Left lung (tissue), 4 donors: ENCODE measurements at regions not wholly inside any gene's neighbourhood (a gene's known extent, or its start where the extent isn't known, plus 50 kb on each side); places are given as distances from the start of the nearest gene placed in this dataset.

Experiments
- ATAC-seq: fragments of 200-7000 bp; cut with Tn5 transposase; one replicate; pipeline ENCODE4 v1.9.1; 2020; ENCODE audit warnings: moderate library complexity
- DNase-seq, 4 donors: peaks; one replicate each; pipeline ENCODE4 v3.0.0-alpha.2; 2013 to 2020
- H3K27ac ChIP-seq, 2 donors: fragments of 200-600 bp; sonication (generic) in 1 of 2; one replicate each; pipeline versions ENCODE4 v1.5.0 to v1.8.0; 2020 to 2021
- H3K27me3 ChIP-seq, 2 donors: fragments of 200-600 bp; sonication (generic) in 1 of 2; one replicate each; pipeline versions ENCODE4 v1.5.0 to v1.8.0; 2020 to 2021
- H3K36me3 ChIP-seq, 2 donors: fragments of 200-600 bp; sonication (generic) in 1 of 2; one replicate each; pipeline versions ENCODE4 v1.5.0 to v1.8.0; 2020 to 2021
- H3K4me1 ChIP-seq, 2 donors: fragments of 200-600 bp; one replicate each; pipeline ENCODE4 v1.8.0; 2021
- H3K4me3 ChIP-seq, 2 donors: fragments of 200-600 bp; sonication (generic) in 1 of 2; one replicate each; pipeline versions ENCODE4 v1.5.0 to v1.8.0; 2020 to 2021; ENCODE audit warnings: mild to moderate bottlenecking in 1 of 2
- H3K9me3 ChIP-seq, 2 donors: fragments of 200-600 bp; sonication (generic) in 1 of 2; one replicate each; pipeline versions ENCODE4 v1.5.0 to v1.8.0; 2020 to 2021
- intact Hi-C, 2 donors: fragments of 100-400 bp; cut with DNase I; formaldehyde crosslinking; loops; one replicate each; pipeline versions ENCODE4 v1.11.2 to v1.14.2; 2022
- TF ChIP-seq, protein P1 (sequence below), 2 donors: fragments of 200-600 bp; sonication (generic) in 1 of 2; IDR thresholded peaks; one replicate each; pipeline versions ENCODE4 v1.5.0 to v1.8.0; 2021; ENCODE audit warnings: antibody characterized with exemption in 2 of 2
- donor health status: DM: no; HTN: yes; CAD: no.
- donor health status: DM: no; HTN: no; CAD: no.

- Histone ChIP-seq H3K4me3 (no peak overlapping the region), H3K4me1 (no peaks in the 10 kb centered on the region), H3K27me3 (no peaks in the 10 kb centered on the region), H3K27ac (no peak overlapping the region), H3K36me3 (no peaks in the 10 kb centered on the region), H3K9me3 (no peaks in the 10 kb centered on the region)
- intact Hi-C loops, result no loop called here
- DNase-seq (no peak), ATAC-seq (no peak)
- TF ChIP-seq, protein P1, sequence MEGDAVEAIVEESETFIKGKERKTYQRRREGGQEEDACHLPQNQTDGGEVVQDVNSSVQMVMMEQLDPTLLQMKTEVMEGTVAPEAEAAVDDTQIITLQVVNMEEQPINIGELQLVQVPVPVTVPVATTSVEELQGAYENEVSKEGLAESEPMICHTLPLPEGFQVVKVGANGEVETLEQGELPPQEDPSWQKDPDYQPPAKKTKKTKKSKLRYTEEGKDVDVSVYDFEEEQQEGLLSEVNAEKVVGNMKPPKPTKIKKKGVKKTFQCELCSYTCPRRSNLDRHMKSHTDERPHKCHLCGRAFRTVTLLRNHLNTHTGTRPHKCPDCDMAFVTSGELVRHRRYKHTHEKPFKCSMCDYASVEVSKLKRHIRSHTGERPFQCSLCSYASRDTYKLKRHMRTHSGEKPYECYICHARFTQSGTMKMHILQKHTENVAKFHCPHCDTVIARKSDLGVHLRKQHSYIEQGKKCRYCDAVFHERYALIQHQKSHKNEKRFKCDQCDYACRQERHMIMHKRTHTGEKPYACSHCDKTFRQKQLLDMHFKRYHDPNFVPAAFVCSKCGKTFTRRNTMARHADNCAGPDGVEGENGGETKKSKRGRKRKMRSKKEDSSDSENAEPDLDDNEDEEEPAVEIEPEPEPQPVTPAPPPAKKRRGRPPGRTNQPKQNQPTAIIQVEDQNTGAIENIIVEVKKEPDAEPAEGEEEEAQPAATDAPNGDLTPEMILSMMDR (IDR thresholded peaks at IDR 0.05), result no peak
These were observed 106.8 kb upstream of the HS3ST5 start for GRCh38 chr6:114449659-114450058.

GRCh38 chr6:114446342-114446741 lies 103.5 kb upstream of the HS3ST5 start:
- ATAC-seq (no peak), DNase-seq (no peak)
- Histone ChIP-seq H3K27me3 (no peaks in the 10 kb centered on the region), H3K4me1 (no peaks in the 10 kb centered on the region), H3K27ac (no peak overlapping the region), H3K36me3 (no peaks in the 10 kb centered on the region), H3K9me3 (no peaks in the 10 kb centered on the region), H3K4me3 (no peak overlapping the region)
- TF ChIP-seq, protein P1 (IDR thresholded peaks at IDR 0.05), result no peak
- intact Hi-C loops, result no loop called here

GRCh38 chr6:114445846-114446245 lies 103.0 kb upstream of the HS3ST5 start:
- DNase-seq, result no peak
- TF ChIP-seq, protein P1 (IDR thresholded peaks at IDR 0.05), result no peak
- no peaks in the 10 kb centered on the region for H3K36me3 ChIP-seq
- no peak overlapping the region for H3K4me3 ChIP-seq
- no peak overlapping the region for H3K27ac ChIP-seq
- H3K9me3 ChIP-seq, result no peaks in the 10 kb centered on the region
- intact Hi-C loops, result no loop called here
- no peak for ATAC-seq
- H3K4me1 ChIP-seq, result no peaks in the 10 kb centered on the region
- no peaks in the 10 kb centered on the region for H3K27me3 ChIP-seq

DNA sequence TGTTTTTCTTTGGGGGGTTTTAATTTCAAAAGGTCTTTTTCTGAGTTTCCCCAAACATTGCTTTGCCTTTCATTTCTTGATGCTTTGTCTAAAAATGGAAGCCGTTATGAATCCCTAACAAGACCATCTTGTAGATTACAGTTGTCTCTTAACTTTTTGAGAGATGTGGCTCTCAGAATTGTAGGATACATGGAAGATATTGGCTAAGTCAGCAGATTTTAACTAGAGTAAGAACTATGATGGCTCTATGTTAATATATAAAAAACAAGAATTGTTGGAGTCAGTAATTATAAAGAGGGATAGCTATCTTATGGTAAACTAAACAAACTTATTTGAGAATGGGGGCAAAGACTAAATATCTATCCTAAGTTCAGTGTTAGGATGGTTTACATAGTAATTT lies 96.6 kb upstream of the HS3ST5 start:
- no peaks in the 10 kb centered on the region for H3K9me3 ChIP-seq
- DNase-seq (no peak), ATAC-seq (no peak)
- TF ChIP-seq, protein P1 (IDR thresholded peaks at IDR 0.05), result no peak
- no peaks in the 10 kb centered on the region for H3K27me3 ChIP-seq
- no peaks in the 10 kb centered on the region for H3K4me1 ChIP-seq
- no peak overlapping the region for H3K4me3 ChIP-seq
- H3K27ac ChIP-seq, result no peak overlapping the region
- intact Hi-C loops, result no loop called here
- H3K36me3 ChIP-seq, result no peaks in the 10 kb centered on the region

DNA sequence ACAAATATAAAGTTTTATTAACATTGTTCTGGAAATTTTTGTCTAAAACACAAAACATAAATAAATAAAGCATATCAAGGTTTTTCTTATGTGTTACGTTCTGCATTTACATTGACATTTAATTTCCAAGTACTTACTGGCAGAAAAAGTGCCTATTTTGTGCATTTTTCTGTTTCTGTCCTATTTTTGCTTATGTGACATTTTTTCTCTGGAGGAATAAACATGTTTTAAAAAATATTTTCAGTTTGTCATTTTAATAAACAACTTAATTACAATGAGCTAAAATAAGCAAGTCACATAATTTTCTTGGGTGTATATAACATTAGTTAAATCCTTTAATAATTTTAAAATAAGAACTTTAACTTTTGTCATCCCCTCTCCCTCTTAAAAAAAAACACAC lies 94.4 kb upstream of the HS3ST5 start:
- ATAC-seq (no peak), DNase-seq (no peak)
- intact Hi-C loops, result no loop called here
- Histone ChIP-seq H3K4me3 (no peak overlapping the region), H3K4me1 (no peaks in the 10 kb centered on the region), H3K36me3 (no peaks in the 10 kb centered on the region), H3K27me3 (no peaks in the 10 kb centered on the region), H3K27ac (no peak overlapping the region), H3K9me3 (no peaks in the 10 kb centered on the region)
- TF ChIP-seq, protein P1 (IDR thresholded peaks at IDR 0.05), result no peak
